ENCODE measurements at regions not wholly inside any gene's neighbourhood (a gene's known extent, or its start where the extent isn't known, plus 50 kb on each side); places are given as distances from the start of the nearest gene placed in this dataset.

DNA sequence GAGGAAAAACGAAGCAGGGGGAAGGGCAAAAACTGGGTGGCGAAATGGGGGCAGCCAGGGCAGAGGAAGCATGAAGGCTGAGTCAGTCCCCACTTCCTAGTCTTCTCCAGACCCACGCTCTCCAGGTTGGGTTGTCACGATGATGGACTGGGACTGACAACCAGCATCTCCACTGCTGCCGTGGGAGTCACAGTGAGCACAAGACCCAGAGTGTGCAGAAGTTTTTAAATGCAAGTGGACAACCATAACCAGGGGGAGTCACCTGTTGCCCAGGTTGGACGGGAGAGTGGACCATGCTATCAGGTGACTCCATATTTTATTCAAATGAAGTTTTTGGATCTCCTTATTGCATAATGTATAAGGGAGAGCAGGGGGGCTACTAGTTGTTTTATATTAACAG lies 511.4 kb upstream of the ZFP42 start:
- no peaks in the 10 kb centered on the region for H3K27me3 ChIP-seq (ENCODE audit: low read length)
- H3K4me2 ChIP-seq (ENCODE audit: low read depth, low read length, poor library complexity, severe bottlenecking): no peak overlapping the region
- no peak for TF ChIP-seq EZH2phosphoT487 (conservative IDR thresholded peaks at IDR 0.05; ENCODE audit: low read length)
- TF ChIP-seq, protein P1, sequence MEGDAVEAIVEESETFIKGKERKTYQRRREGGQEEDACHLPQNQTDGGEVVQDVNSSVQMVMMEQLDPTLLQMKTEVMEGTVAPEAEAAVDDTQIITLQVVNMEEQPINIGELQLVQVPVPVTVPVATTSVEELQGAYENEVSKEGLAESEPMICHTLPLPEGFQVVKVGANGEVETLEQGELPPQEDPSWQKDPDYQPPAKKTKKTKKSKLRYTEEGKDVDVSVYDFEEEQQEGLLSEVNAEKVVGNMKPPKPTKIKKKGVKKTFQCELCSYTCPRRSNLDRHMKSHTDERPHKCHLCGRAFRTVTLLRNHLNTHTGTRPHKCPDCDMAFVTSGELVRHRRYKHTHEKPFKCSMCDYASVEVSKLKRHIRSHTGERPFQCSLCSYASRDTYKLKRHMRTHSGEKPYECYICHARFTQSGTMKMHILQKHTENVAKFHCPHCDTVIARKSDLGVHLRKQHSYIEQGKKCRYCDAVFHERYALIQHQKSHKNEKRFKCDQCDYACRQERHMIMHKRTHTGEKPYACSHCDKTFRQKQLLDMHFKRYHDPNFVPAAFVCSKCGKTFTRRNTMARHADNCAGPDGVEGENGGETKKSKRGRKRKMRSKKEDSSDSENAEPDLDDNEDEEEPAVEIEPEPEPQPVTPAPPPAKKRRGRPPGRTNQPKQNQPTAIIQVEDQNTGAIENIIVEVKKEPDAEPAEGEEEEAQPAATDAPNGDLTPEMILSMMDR (IDR thresholded peaks at IDR 0.05; ENCODE audit: insufficient read depth, low read length, poor library complexity, severe bottlenecking): no peak
- H2AFZ ChIP-seq (ENCODE audit: low read depth, low read length, severe bottlenecking): no peak overlapping the region
- no peak overlapping the region for H3K9ac ChIP-seq (ENCODE audit: low read length)
- H3K79me2 ChIP-seq (ENCODE audit: insufficient read depth, low read length): no peaks in the 10 kb centered on the region
- H4K20me1 ChIP-seq (ENCODE audit: low read depth, low read length): no peaks in the 10 kb centered on the region
- no peaks in the 10 kb centered on the region for H3K36me3 ChIP-seq (ENCODE audit: low read length)
- no peak overlapping the region for H3K4me3 ChIP-seq (ENCODE audit: insufficient read depth, low read length, poor library complexity, severe bottlenecking)
- H3F3A ChIP-seq (ENCODE audit: insufficient read depth): no peaks in the 10 kb centered on the region
- H3K27ac ChIP-seq (ENCODE audit: low read depth, low read length): no peak overlapping the region
- no peaks in the 10 kb centered on the region for H3K9me3 ChIP-seq (ENCODE audit: insufficient read depth, low read length)
- no peaks in the 10 kb centered on the region for H3K9me2 ChIP-seq (replicated peaks; ENCODE audit: insufficient read depth, low read length)

DNA sequence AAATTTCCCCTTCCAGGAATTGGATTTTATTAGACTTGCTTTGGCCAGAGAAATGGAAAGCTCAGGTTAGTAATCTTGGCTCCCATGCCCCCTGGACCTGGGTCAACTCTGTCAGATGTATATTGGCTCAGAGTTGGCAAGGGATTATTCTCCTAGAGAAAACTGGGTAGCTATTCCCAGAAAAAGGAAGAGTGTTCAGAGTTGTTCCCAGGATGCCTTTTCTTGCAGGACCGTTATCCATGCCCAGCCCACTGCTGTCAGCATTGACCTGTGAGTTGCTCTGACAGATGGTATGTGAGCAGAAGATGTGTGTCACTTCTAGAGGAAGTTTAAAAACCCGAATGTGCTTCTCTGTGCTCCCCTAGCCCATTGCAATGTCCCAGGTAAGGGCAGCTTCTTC lies 509.9 kb upstream of the ZFP42 start:
- Histone ChIP-seq H3K4me3 (ENCODE audit: insufficient read depth, low read length, poor library complexity, severe bottlenecking) (no peak overlapping the region), H3K9me3 (ENCODE audit: insufficient read depth, low read length) (no peaks in the 10 kb centered on the region), H3F3A (ENCODE audit: insufficient read depth) (no peaks in the 10 kb centered on the region), H3K36me3 (ENCODE audit: low read length) (no peaks in the 10 kb centered on the region), H3K79me2 (ENCODE audit: insufficient read depth, low read length) (no peaks in the 10 kb centered on the region), H3K9ac (ENCODE audit: low read length) (no peak overlapping the region), H4K20me1 (ENCODE audit: low read depth, low read length) (no peaks in the 10 kb centered on the region), H2AFZ (ENCODE audit: low read depth, low read length, severe bottlenecking) (no peak overlapping the region), H3K9me2 (replicated peaks; ENCODE audit: insufficient read depth, low read length) (no peaks in the 10 kb centered on the region), H3K4me2 (ENCODE audit: low read depth, low read length, poor library complexity, severe bottlenecking) (no peak overlapping the region), H3K27ac (ENCODE audit: low read depth, low read length) (no peak overlapping the region), H3K27me3 (ENCODE audit: low read length) (no peaks in the 10 kb centered on the region)
- TF ChIP-seq, protein P1 (IDR thresholded peaks at IDR 0.05; ENCODE audit: insufficient read depth, low read length, poor library complexity, severe bottlenecking): no peak
- no peak for TF ChIP-seq EZH2phosphoT487 (conservative IDR thresholded peaks at IDR 0.05; ENCODE audit: low read length)

GRCh38 chr4:187491286-187491685 lies 504.3 kb upstream of the ZFP42 start:
- no peaks in the 10 kb centered on the region for H3K9me2 ChIP-seq (replicated peaks; ENCODE audit: insufficient read depth, low read length)
- TF ChIP-seq EZH2phosphoT487 (conservative IDR thresholded peaks at IDR 0.05; ENCODE audit: low read length): no peak
- TF ChIP-seq, protein P1 (IDR thresholded peaks at IDR 0.05; ENCODE audit: insufficient read depth, low read length, poor library complexity, severe bottlenecking): no peak
- H3K36me3 ChIP-seq (ENCODE audit: low read length): no peaks in the 10 kb centered on the region
- no peaks in the 10 kb centered on the region for H4K20me1 ChIP-seq (ENCODE audit: low read depth, low read length)
- H3F3A ChIP-seq (ENCODE audit: insufficient read depth): no peaks in the 10 kb centered on the region
- H3K4me2 ChIP-seq (ENCODE audit: low read depth, low read length, poor library complexity, severe bottlenecking): no peak overlapping the region
- no peak overlapping the region for H3K4me3 ChIP-seq (ENCODE audit: insufficient read depth, low read length, poor library complexity, severe bottlenecking)
- H2AFZ ChIP-seq (ENCODE audit: low read depth, low read length, severe bottlenecking): no peak overlapping the region
- H3K9ac ChIP-seq (ENCODE audit: low read length): no peak overlapping the region
- H3K27me3 ChIP-seq (ENCODE audit: low read length): no peaks in the 10 kb centered on the region
- no peak overlapping the region for H3K27ac ChIP-seq (ENCODE audit: low read depth, low read length)
- H3K79me2 ChIP-seq (ENCODE audit: insufficient read depth, low read length): no peaks in the 10 kb centered on the region
- H3K9me3 ChIP-seq (ENCODE audit: insufficient read depth, low read length): no peaks in the 10 kb centered on the region

Data from SU-DHL-6 (cell line).